NCI-H2196 treated with DMSO at 0.1 percent for 48 hours (cell line): ENCODE measurements at regions not wholly inside any gene's neighbourhood (a gene's known extent, or its start where the extent isn't known, plus 50 kb on each side); places are given as distances from the start of the nearest gene placed in this dataset.
"Not testable (repeated sequence)": the region's sequence is repeated elsewhere in the genome, so short reads cannot be mapped to it uniquely, and the experiment has no call there.

Source experiments
- DNase-seq: peaks from one replicate; lab custom pipeline; 2025; ENCODE audit not compliant: unreplicated experiment; lab: John Stamatoyannopoulos, UW

DNA sequence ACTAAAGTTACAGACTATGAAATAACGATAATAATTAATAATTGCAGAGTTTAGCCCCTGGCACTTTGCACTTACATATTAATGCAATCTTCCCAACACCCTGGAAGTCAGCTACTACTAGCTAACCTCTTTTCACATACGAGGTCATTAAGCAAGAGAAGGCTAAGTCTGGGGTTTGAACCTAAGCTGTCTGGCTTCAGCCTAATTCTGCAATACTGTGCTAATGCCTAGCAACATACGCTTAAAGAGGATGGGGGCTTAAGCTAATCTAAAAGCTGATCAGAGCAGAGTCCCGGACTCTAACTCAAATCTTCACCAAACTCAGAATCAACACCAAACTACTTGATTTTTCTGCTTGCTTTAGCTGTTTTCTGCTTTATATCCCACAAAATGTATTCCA lies 168.7 kb upstream of the GNAI1 start:
- no peak for DNase-seq

DNA sequence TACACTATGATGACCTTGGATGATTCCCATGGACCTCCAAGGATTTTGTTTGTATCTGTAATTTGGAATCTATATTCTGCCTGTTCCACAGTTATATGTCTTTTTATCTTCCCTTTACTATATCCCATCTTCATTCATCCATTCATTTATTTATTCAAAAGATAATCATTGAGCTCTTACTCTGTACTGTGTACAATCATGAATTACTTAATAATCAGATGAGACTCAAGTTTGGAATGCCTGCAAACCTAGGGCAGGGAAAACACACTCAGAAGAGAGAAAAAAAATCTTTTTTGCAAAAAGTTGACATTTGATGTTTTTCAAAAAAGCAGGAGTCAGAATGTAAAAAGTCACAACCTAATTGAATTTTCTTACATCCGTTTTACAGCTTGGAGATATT lies 170.2 kb upstream of the GNAI1 start:
- DNase-seq, result no peak

DNA sequence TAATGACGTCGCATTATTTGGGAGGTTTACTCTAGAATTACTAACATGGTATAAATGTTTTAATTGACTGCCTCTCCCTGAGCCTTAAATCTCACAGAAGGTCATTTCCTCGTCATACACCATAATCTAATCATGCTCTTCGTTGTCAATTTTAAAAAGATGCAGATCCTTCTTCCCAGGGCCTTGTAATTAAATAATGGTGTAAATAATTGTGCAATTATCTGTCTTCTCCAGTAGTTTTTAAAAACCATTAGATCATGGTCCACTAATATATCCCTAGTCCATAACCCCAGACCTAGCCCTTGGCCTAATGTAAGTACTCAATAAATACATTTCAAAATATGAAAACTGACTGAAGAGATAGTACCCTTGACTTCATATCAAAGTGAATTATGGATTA lies 181.5 kb upstream of the GNAI1 start:
- no peak for DNase-seq

DNA sequence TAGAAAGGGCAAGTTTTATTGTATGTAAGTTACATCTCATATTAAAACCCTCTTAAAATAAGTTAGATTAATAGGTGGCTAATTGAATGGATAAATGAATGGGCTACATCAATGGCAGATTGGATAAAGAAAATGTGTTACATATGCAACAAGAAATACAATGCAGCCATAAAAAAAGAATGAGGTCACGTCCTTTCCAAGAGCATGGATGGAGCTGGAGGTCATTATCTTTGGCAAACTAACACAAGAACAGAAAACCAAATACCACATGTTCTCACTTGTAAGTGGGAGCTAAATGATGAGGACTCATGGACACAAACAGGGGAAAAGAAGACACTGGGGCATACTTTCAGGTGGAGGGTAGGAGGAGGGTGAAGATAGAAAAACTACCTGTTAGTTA lies 182.2 kb upstream of the GNAI1 start:
- no peak for DNase-seq

DNA sequence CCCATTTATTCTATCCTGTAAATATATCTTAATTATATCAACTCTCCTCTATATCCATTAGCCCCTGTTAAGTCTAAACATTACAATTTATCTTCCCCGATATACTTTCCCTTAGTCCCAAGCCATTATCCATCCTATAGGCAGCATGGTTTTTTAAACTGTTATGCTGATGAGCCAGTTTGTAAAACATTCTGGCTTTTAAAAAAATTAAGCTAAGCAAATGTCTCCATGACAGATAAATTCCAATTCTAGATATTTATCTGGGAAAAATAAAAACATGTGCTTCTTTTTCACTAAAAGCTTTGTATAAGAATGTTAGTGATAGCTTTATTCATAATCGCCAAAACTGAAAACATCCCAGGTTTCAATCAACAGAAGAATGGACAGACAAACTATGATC lies 183.2 kb upstream of the GNAI1 start:
- DNase-seq, result no peak

DNA sequence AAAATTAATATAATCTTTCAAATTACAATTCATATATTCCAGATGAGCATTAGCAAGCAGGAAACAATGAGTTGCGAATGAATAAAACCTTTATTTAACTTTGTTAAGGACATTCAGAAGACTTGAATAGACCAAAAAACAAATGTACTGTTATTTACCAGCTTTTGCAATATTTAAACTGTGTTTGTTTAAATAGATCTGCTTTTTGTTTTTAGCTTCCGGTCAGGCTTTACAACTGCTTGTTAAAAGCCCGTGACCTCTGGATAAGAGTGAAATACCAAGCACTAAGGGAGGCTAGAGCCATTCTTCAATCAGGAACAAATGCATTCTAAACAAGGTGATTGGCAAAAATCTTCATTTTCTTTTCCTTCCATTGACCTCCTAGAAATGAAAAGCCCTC lies 184.9 kb upstream of the GNAI1 start:
- DNase-seq, result no peak

DNA sequence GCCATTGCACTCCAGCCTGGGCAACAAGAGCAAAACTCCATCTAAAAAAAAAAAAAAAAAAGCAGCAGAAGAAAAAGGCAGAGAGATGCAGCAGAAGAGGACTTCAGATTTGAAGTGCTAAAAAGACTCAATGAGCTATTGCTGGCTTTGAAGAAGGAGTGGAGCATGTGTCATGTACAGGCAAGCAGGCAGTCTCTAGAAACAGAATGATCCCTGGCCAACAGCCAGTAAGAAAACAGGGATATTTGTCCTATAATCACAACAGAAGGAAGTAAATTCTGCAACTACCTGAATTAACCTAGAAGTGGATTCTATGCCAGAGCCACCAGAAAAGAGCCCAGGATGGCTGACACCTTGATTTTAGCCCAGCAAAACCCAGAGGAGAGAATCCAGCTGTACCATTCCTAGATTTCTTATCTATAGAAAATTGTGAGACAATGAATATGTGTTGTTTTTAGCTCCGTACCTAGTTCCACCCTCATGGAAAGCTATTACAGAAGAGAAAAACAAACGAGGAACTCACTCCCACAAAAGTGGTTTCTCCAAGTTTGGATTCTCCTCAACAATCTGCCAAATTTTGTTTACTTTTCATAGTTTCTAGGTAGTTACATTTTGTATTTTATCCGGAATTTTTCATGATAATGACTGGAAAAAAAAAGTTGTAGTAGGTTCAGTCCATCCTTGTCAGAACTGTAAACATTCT lies 198.2 kb upstream of the GNAI1 start:
- DNase-seq, result no peak

DNA sequence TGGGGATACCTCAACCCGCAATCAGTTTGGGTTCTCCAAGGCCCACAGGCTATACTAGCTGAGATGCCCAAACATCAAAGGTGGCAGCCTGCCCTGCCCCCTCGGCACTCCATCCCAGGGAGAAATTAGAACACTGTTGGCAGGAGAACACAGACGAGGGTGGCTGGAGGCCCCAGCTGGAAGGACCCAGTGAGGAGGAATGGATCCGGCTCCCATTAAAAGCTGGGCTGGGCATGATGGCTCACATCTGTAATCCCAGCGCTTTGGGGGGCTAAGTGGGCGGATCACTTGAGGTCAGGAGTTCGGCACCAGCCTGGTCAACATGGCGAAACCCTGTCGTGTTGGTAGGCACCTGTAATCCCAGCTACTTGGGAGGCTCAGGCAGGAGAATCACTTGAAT lies 199.9 kb upstream of the GNAI1 start:
- DNase-seq, result no peak

DNA sequence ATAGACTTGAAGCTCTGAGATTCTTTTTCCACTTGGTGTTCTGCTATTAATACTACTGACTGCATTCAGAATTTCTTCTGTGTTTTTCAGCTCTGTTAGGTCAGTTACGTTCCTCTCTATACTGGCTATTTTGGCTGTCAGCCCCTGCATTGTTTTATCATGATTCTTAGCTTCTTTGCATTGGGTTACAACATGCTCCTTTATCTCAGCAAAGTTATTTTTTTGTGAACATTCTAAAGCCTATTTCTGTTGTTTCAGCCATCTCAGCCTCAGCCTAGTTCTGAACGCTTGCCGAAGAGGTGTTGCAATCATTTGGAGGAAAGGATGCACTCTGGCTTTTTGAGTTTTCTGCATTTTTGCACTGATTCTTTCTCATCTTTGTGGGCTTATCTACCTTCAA lies 201.5 kb upstream of the GNAI1 start:
- no peak for DNase-seq

DNA sequence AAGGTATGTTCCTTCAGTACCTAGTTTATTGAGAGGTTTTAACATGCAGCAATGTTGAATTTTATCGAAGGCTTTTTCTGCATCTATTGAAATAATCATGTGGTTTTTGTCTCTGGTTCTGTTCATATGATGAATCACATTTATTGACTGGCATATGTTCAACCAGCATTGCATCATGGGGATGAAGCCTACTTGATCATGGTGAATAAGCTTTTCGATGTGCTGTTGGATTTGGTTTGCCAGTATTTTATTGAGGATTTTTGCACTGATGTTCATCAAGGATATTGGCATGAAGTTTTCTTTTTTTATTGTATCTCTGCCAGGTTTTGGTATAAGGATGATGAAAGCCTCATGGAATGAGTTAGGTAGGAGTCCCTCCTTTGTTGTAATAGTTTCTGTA lies 204.0 kb upstream of the GNAI1 start:
- DNase-seq, result no peak

DNA sequence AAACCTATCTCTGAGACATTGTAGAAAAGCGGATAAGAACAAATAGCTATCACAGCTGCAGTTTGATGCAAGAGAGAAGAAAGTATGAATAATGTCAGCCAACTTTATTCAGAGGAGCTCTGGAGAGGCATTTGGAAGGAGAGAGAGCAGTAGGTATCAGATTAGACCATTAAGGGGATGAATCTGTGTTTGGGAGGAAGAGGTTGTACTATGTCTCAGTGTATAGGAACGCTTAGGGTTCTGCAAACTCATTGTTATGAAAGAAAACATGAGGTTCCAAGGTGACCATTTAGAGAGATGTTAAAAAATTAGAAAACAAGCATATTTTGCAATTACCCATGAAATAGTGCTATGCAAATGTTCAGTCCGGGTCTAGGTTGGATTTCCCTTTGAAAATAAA lies 207.5 kb upstream of the GNAI1 start:
- DNase-seq, result no peak

DNA sequence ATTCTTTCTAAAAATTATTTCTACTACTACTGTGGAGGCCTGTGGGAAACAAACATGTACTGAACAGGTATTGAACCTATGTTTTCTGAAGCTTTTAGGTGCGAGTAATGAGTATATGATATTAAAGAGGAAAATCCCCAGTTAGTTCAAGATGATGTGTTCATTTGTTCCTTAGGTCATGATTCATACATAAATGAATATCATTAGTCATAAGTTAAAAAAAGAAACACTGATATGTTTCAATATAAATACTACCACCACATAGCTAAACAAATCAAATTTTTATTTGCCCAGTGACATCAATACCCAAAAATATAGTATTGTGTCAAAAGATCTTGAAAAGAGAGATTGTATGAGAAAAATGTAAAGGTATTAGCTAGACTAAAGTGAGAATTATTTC lies 210.7 kb upstream of the GNAI1 start:
- DNase-seq, result no peak

DNA sequence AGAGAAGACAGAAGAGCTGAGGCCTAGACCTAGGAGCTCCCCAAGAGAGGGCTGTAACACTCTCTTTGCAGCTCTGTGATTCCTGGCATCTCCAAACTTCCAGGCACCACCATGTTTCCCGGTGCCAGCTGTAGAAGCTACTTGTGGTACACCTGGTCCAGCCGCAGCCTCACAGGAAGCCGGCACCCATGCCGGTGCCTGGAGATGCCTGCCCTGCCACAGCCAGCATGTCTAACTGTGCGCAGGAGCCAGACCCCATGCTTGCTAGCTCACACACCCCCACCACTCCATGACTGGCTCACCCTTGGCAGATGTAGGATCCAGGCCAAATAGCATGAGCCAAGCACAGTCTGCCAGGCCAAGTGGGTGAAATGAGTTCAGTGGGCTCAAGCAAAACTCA lies 211.7 kb upstream of the GNAI1 start:
- DNase-seq, result no peak

DNA sequence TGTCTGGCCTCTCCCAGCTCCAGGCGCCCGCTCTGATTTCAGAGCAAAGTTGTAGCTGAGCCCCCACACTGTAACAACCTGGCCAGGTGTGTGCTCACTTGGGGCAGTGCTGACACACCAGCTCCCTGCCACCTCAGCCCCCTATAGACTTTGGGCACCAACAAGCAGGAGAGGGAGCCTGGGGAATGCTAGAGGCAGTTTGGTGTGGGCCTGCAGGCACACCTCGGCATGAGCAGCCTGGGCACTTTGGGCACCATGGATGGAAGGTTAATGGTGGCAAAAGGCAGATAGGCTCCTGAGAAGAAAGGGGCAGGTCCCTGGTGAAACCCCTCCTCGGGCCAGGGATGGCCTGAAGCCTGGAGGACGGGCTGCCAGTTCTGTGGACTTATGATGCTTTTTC lies 212.7 kb upstream of the GNAI1 start:
- DNase-seq, result no peak

DNA sequence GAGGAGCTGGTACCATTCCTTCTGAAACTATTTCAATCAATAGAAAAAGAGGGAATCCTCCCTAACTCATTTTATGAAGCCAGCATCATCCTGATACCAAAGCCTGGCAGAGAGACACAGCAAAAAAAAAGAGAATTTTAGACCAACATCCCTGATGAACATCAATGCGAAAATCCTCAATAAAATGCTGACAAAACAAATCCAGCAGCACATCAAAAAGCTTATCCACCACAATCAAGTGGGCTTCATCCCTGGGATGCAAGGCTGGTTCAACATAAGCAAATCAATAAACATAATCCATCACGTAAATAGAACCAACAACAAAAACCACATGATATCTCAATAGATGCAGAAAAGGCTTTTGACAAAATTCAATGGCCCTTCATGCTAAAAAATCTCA lies 216.0 kb upstream of the GNAI1 start:
- not testable (repeated sequence) for DNase-seq

DNA sequence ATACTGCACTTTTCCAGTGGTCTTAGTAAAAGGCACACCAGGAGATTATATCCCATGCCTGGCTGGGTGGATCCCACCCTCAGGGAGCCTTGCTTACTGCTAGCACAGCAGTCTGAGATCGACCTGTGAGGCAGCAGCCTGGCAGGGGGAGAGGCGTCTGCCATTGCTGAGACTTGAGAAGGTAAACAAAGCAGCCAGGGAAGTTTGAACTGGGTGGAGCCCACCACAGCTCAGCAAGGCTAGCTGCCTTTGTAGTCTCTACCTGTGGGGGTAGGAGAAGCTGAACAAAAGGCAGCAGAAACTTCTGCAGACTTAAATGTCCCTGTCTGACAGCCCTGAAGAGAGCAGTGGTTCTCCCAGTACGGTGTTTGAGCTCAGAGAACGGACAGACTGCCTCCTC lies 219.3 kb upstream of the GNAI1 start:
- DNase-seq, result not testable (repeated sequence)

DNA sequence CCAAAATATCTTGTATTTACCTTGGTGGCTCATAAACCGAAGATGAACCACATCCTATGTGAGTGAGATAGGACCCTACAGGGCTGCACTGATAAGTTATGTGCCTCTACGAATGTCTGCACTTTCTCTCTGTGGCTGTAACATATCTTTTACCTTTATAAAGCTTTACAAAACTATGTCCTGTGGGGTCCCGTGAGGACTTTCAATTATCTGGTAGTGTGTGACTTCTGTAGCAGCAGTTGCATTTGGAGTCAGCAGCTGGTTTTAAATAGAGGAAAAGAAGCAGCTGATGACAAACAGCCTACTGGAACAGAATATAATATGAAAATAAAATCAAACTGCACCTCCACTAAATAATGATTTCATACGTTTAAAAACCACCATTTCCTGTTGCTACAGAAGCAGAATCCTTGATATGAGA lies 222.4 kb upstream of the GNAI1 start:
- DNase-seq, result no peak

DNA sequence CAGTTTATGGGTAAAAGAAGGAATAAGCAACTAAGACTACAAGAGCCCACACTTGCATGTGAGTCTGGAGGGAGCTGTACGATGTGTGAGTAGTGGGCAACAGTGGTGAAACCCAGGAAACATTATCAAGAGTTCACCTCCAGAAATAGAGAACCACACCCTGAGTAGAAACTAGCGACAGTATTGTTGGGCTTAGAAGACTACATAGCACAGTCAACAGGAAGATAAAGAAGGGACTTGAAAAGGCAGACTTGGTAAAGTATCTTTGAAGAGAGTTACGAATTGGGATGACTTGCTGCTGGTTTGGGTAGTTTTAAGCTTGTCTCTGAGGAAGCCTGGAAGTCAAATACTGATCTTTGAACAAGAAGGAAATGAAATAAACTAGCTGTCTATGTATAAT lies 223.2 kb upstream of the GNAI1 start:
- DNase-seq, result no peak

DNA sequence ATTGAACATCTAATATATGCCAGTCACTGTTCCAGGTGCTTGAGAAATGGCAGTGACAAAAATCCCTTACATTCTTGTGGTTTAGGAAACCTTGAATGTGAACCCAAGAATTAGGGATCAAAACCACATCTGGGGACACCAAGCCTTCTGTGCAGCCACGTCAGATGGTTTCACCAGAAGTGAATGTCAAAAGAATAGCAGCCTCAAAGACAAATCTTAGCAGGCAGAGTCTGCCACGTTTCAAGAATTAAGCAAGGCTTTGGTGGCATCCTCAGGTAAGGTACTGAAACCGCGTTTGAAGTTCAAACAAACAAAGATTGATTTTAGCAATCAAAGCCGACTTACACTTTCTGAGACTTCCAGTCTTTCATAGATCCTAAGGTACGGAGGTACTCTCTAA lies 225.5 kb upstream of the GNAI1 start:
- DNase-seq, result no peak

DNA sequence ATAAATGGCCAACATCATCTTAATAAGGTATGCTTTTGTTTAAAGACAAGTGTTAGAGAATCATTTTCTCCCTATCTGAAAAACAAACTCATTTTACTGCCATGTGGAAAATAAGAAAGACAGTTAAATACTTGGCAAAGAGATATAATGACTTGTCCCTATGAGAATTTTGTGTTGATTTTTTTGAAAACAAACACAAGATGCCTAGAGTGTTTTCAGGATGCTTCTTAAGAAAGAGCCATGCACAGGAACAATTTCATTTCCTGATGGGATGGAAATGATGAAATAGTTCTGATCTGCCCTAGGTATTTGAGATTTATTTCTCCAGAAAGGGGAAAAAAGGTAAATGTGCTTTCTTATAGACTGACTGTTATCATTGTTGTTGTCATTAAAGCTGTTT lies 237.5 kb upstream of the GNAI1 start:
- DNase-seq, result no peak

DNA sequence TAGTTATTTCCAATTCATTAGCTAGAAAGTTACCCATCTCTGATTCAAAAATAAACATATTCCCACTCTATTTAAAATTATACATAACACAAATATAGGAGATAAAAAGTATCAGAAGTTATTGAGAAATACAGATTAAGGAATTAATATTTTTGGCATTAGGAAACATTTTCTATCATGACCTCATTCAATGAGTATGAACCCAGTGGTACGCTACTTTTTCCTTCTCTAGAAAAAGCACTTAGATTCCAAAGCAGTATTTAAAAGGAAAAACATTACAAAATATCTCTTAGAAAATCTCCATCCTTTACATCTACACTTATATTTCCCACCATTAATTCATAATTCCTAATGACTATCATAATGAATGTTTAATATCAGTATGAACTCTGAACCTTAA lies 240.6 kb upstream of the GNAI1 start:
- no peak for DNase-seq

DNA sequence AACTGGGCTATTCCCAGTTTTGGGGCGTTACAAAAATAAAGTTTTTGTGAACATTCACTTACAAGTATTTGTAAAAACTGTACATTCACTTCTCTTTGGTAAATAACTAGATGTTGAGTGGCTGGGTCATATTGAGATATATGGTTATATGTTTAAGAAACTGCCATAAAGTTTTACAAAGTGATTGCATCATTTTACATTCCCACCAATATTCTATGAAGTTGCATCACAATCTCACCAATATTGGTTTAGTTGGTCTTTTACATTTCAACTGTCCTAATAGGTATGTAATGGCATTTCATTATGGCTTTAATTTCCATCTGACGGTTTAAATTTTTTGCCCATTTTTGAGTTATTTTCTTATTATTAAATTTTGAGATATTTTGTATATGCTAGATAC lies 251.7 kb upstream of the GNAI1 start:
- no peak for DNase-seq

DNA sequence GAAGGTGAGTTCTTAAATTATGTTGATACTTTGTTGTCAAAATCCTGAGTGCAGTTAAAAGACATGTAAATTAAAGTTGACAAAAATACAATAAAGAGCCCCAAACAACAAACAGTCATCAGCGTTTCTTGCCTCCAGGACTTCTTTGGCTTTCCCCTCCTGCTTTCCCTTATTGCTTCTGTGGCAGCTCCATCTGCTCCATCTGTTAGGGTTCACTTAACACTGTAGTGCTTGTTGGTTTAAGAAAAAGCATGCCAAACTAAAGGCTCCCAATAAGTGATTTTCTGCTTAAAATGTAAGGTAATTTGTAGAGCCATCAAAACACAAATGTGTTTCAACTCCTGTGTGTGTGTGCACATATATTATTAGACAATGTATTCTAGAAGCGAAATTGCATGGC lies 254.3 kb upstream of the GNAI1 start:
- DNase-seq, result no peak
